GM18861 (cell line): ENCODE measurements at regions not wholly inside any gene's neighbourhood (a gene's known extent, or its start where the extent isn't known, plus 50 kb on each side); places are given as distances from the start of the nearest gene placed in this dataset.
"Not testable (repeated sequence)": the region's sequence is repeated elsewhere in the genome, so short reads cannot be mapped to it uniquely, and the experiment has no call there.

Experiments used
- ATAC-seq: cut with Tn5 transposase; IDR thresholded peaks from one replicate; pipeline ENCODE4 v1.9.1; 2021; ENCODE audit not compliant: unreplicated experiment

- no peak for ATAC-seq
These were observed 212.5 kb upstream of the HAAO start for GRCh38 chr2:43004879-43005244.

- not testable (repeated sequence) for ATAC-seq
These were observed 211.9 kb upstream of the HAAO start for GRCh38 chr2:43004126-43004865.

GRCh38 chr2:43003702-43004101 is 211.3 kb upstream of the HAAO start:
- no peak for ATAC-seq

GRCh38 chr2:43001787-43002468 is 209.5 kb upstream of the HAAO start:
- no peak for ATAC-seq

GRCh38 chr2:43001055-43001378 is 208.6 kb upstream of the HAAO start:
- no peak for ATAC-seq

GRCh38 chr2:43000242-43001054 is 208.1 kb upstream of the HAAO start:
- ATAC-seq, result no peak

GRCh38 chr2:42999856-43000241 is 207.5 kb upstream of the HAAO start:
- no peak for ATAC-seq

- ATAC-seq, result no peak
These were observed 207.0 kb upstream of the HAAO start for GRCh38 chr2:42999391-42999841.

GRCh38 chr2:42998721-42999120 is 206.3 kb upstream of the HAAO start:
- no peak for ATAC-seq

GRCh38 chr2:42996528-42996927 is 204.1 kb upstream of the HAAO start:
- no peak for ATAC-seq

- no peak for ATAC-seq
These were observed 203.5 kb upstream of the HAAO start for GRCh38 chr2:42995752-42996422.

- ATAC-seq, result not testable (repeated sequence)
These were observed 197.1 kb upstream of the HAAO start for GRCh38 chr2:42989283-42990081.

GRCh38 chr2:42988055-42988454 is 195.7 kb upstream of the HAAO start:
- not testable (repeated sequence) for ATAC-seq

GRCh38 chr2:42987112-42987922 is 194.9 kb upstream of the HAAO start:
- no peak for ATAC-seq

GRCh38 chr2:42984617-42985016 is 192.2 kb upstream of the HAAO start:
- no peak for ATAC-seq

- no peak for ATAC-seq
These were observed 191.7 kb upstream of the HAAO start for GRCh38 chr2:42984081-42984480.

- ATAC-seq, result no peak
These were observed 188.5 kb upstream of the HAAO start for GRCh38 chr2:42980764-42981416.

- ATAC-seq, result no peak
These were observed 187.7 kb upstream of the HAAO start for GRCh38 chr2:42979870-42980763.
